Osteoblast (primary cell): ENCODE measurements at regions not wholly inside any gene's neighbourhood (a gene's known extent, or its start where the extent isn't known, plus 50 kb on each side); places are given as distances from the start of the nearest gene placed in this dataset.

Source experiments
- DNase-seq: peaks from one replicate; pipeline ENCODE4 v3.0.0; 2011; ENCODE audit warnings: low spot score, mixed read lengths; ENCODE audit not compliant: insufficient read length; ENCODE audit errors: missing footprints
- H2AFZ ChIP-seq: 2 replicates; pipeline ENCODE4 v1.6.0; 2011; ENCODE audit warnings: mild to moderate bottlenecking, low read length
- H3K27ac ChIP-seq: 2 replicates; pipeline ENCODE4 v1.5.1; 2011; ENCODE audit warnings: mild to moderate bottlenecking, low read depth, low read length, moderate library complexity
- H3K27me3 ChIP-seq: 2 replicates; pipeline ENCODE4 v1.6.0; 2012; ENCODE audit warnings: mild to moderate bottlenecking, control low read depth, inconsistent platforms, low read length, moderate library complexity; ENCODE audit not compliant: insufficient read depth
- H3K36me3 ChIP-seq: 2 replicates; pipeline ENCODE4 v1.5.1; 2011; ENCODE audit warnings: mild to moderate bottlenecking, low read length, control low read depth, moderate library complexity; ENCODE audit not compliant: insufficient read depth
- H3K4me1 ChIP-seq: 2 replicates; pipeline ENCODE4 v1.5.1; 2011; ENCODE audit warnings: mild to moderate bottlenecking, low read length, control low read depth, moderate library complexity; ENCODE audit not compliant: insufficient read depth
- H3K4me2 ChIP-seq: 2 replicates; pipeline ENCODE4 v1.6.0; 2011; ENCODE audit warnings: mild to moderate bottlenecking, low read length; ENCODE audit not compliant: insufficient read depth
- H3K4me3 ChIP-seq: fragments of 200-600 bp; sonication (generic); 3 replicates; pipeline ENCODE4 v1.5.1; 2012; ENCODE audit warnings: mild to moderate bottlenecking, low read length, inconsistent platforms; ENCODE audit not compliant: insufficient read depth
- H3K79me2 ChIP-seq: 2 replicates; pipeline ENCODE4 v1.6.0; 2012; ENCODE audit warnings: mild to moderate bottlenecking, low read length, control low read depth, inconsistent platforms; ENCODE audit not compliant: insufficient read depth
- H3K9me3 ChIP-seq: 2 replicates; pipeline ENCODE4 v1.5.1; 2011; ENCODE audit warnings: low read depth, low read length, control low read depth
- H4K20me1 ChIP-seq: 2 replicates; pipeline ENCODE4 v1.6.0; 2012; ENCODE audit warnings: mild to moderate bottlenecking, low read length, control low read depth; ENCODE audit not compliant: insufficient read depth
- CTCF ChIP-seq: IDR thresholded peaks from 2 replicates; pipeline ENCODE4 v1.5.1; 2011; ENCODE audit warnings: mild to moderate bottlenecking, low read depth, low read length, moderate library complexity; ENCODE audit errors: extremely low read depth

- H2AFZ ChIP-seq, result no peak overlapping the region
- H3K4me2 ChIP-seq, result no peak overlapping the region
- no peaks in the 10 kb centered on the region for H3K79me2 ChIP-seq
- no peak overlapping the region for H3K4me3 ChIP-seq
- H3K4me1 ChIP-seq, result no peaks in the 10 kb centered on the region
- H3K36me3 ChIP-seq, result no peaks in the 10 kb centered on the region
- no peaks in the 10 kb centered on the region for H3K9me3 ChIP-seq
- no peak for DNase-seq
- TF ChIP-seq CTCF, result no peak
- H3K27me3 ChIP-seq, result no peaks in the 10 kb centered on the region
- no peak overlapping the region for H3K27ac ChIP-seq
- H4K20me1 ChIP-seq, result no peaks in the 10 kb centered on the region
Observed at GRCh38 chr1:37133276-37134145, 99.2 kb upstream of the GRIK3 start.

GRCh38 chr1:37134599-37134998, 100.3 kb upstream of the GRIK3 start:
- Histone ChIP-seq H3K27me3 (no peaks in the 10 kb centered on the region), H3K27ac (no peak overlapping the region), H3K4me2 (no peak overlapping the region), H3K79me2 (no peaks in the 10 kb centered on the region), H4K20me1 (no peaks in the 10 kb centered on the region), H3K9me3 (no peaks in the 10 kb centered on the region), H2AFZ (no peak overlapping the region), H3K4me1 (no peaks in the 10 kb centered on the region), H3K36me3 (no peaks in the 10 kb centered on the region), H3K4me3 (no peak overlapping the region)
- TF ChIP-seq CTCF, result no peak
- no peak for DNase-seq

GRCh38 chr1:37135032-37135431, 100.7 kb upstream of the GRIK3 start:
- no peak for TF ChIP-seq CTCF
- H3K4me3 ChIP-seq, result no peak overlapping the region
- H2AFZ ChIP-seq, result no peak overlapping the region

GRCh38 chr1:37137014-37137413, 102.7 kb upstream of the GRIK3 start:
- H3K9me3 ChIP-seq, result no peaks in the 10 kb centered on the region
- H3K27me3 ChIP-seq, result no peaks in the 10 kb centered on the region
- no peaks in the 10 kb centered on the region for H3K36me3 ChIP-seq
- H3K4me1 ChIP-seq, result no peaks in the 10 kb centered on the region
- TF ChIP-seq CTCF, result no peak
- no peak overlapping the region for H3K4me3 ChIP-seq
- H3K79me2 ChIP-seq, result no peaks in the 10 kb centered on the region
- H2AFZ ChIP-seq, result no peak overlapping the region
- H4K20me1 ChIP-seq, result no peaks in the 10 kb centered on the region
- no peak overlapping the region for H3K4me2 ChIP-seq
- DNase-seq, result no peak
- H3K27ac ChIP-seq, result no peak overlapping the region

More at GRCh38 chr1:37135032-37135431, 100.7 kb upstream of the GRIK3 start:
- Histone ChIP-seq H3K79me2 (no peaks in the 10 kb centered on the region), H3K4me2 (no peak overlapping the region), H3K27ac (no peak overlapping the region), H3K36me3 (no peaks in the 10 kb centered on the region), H3K4me1 (no peaks in the 10 kb centered on the region), H4K20me1 (no peaks in the 10 kb centered on the region), H3K27me3 (no peaks in the 10 kb centered on the region), H3K9me3 (no peaks in the 10 kb centered on the region)
- DNase-seq, result no peak
